ENCODE measurements at regions not wholly inside any gene's neighbourhood (a gene's known extent, or its start where the extent isn't known, plus 50 kb on each side); places are given as distances from the start of the nearest gene placed in this dataset.

DNA sequence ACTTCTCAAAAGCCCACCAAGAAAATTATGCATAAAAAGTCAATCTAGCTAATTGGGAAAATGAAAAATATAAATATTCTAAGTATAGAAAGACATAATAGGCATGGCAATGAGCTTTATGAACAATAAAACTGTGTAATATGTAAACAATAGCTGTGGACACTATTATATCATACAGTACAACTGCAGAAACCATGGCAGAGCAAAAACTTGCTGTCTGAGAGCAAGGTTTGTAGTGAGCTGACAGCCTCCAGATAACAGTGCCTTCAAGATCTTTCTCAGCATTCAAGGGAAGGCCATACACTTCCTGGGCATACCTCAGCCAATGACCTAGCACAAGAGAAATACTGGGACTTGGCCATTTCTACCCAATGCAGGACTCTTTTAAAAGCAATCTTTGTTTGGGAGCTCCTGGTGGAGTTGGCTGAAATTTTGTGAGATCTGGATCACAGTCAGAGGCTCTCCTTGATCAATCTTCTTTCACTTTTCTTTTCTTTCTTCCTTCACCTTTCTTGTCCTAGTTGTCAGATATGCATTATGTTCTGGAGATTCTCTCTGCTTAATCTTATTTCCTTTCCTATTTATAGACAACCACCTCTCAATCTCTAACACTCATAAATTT, 427.2 kb upstream of the UBE2E3 start:
- no peaks in the 10 kb centered on the region for H3K27me3 ChIP-seq (ENCODE audit: insufficient read depth, poor library complexity, severe bottlenecking)
- TF ChIP-seq POLR2AphosphoS5 (IDR thresholded peaks at IDR 0.05; ENCODE audit: low read depth) = no peak
- TF ChIP-seq, protein P1, sequence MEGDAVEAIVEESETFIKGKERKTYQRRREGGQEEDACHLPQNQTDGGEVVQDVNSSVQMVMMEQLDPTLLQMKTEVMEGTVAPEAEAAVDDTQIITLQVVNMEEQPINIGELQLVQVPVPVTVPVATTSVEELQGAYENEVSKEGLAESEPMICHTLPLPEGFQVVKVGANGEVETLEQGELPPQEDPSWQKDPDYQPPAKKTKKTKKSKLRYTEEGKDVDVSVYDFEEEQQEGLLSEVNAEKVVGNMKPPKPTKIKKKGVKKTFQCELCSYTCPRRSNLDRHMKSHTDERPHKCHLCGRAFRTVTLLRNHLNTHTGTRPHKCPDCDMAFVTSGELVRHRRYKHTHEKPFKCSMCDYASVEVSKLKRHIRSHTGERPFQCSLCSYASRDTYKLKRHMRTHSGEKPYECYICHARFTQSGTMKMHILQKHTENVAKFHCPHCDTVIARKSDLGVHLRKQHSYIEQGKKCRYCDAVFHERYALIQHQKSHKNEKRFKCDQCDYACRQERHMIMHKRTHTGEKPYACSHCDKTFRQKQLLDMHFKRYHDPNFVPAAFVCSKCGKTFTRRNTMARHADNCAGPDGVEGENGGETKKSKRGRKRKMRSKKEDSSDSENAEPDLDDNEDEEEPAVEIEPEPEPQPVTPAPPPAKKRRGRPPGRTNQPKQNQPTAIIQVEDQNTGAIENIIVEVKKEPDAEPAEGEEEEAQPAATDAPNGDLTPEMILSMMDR (IDR thresholded peaks at IDR 0.05; ENCODE audit: insufficient read depth, low read length) = no peak
- no peak for TF ChIP-seq GABPA (IDR thresholded peaks at IDR 0.05; ENCODE audit: low read depth)
- TF ChIP-seq SPI1 (IDR thresholded peaks at IDR 0.05; ENCODE audit: borderline replicate concordance, low read depth) = no peak
- TF ChIP-seq, protein P2, sequence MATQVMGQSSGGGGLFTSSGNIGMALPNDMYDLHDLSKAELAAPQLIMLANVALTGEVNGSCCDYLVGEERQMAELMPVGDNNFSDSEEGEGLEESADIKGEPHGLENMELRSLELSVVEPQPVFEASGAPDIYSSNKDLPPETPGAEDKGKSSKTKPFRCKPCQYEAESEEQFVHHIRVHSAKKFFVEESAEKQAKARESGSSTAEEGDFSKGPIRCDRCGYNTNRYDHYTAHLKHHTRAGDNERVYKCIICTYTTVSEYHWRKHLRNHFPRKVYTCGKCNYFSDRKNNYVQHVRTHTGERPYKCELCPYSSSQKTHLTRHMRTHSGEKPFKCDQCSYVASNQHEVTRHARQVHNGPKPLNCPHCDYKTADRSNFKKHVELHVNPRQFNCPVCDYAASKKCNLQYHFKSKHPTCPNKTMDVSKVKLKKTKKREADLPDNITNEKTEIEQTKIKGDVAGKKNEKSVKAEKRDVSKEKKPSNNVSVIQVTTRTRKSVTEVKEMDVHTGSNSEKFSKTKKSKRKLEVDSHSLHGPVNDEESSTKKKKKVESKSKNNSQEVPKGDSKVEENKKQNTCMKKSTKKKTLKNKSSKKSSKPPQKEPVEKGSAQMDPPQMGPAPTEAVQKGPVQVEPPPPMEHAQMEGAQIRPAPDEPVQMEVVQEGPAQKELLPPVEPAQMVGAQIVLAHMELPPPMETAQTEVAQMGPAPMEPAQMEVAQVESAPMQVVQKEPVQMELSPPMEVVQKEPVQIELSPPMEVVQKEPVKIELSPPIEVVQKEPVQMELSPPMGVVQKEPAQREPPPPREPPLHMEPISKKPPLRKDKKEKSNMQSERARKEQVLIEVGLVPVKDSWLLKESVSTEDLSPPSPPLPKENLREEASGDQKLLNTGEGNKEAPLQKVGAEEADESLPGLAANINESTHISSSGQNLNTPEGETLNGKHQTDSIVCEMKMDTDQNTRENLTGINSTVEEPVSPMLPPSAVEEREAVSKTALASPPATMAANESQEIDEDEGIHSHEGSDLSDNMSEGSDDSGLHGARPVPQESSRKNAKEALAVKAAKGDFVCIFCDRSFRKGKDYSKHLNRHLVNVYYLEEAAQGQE (IDR thresholded peaks at IDR 0.05; ENCODE audit: insufficient replicate concordance, low read depth) = no peak
- no peak overlapping the region for H3K4me3 ChIP-seq (replicated peaks; ENCODE audit: insufficient read depth, low read length)
- DNase-seq (ENCODE audit: low read depth in 1 of 2, low spot score in 1 of 2) = no peak
- H3K27ac ChIP-seq (replicated peaks) = no peak overlapping the region

DNA sequence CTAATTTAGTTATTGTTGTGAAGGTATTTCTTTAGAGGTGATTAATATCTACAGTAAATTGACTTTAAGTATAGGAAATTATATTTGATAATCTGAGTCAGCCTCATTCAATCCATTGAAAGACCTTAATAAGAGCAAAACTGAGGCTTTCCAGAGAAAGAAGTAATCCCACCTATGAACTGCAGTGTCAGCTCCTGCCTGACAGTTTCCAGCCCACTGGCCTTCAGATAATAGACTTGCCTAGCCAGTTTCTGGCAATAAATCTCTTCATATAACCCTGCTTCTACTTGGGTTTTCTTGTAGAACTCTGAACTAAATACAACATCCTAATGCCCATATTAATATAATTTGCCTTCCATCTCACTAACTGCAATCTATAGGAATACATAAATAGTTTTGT, 437.9 kb upstream of the UBE2E3 start:
- TF ChIP-seq POLR2AphosphoS5 (IDR thresholded peaks at IDR 0.05; ENCODE audit: low read depth) = no peak
- TF ChIP-seq SPI1 (IDR thresholded peaks at IDR 0.05; ENCODE audit: borderline replicate concordance, low read depth) = no peak
- TF ChIP-seq, protein P2 (IDR thresholded peaks at IDR 0.05; ENCODE audit: insufficient replicate concordance, low read depth) = no peak
- no peak for TF ChIP-seq GABPA (IDR thresholded peaks at IDR 0.05; ENCODE audit: low read depth)
- TF ChIP-seq, protein P1 (IDR thresholded peaks at IDR 0.05; ENCODE audit: insufficient read depth, low read length) = no peak
- no peak overlapping the region for H3K27ac ChIP-seq (replicated peaks)
- DNase-seq (ENCODE audit: low read depth in 1 of 2, low spot score in 1 of 2) = no peak
- H3K27me3 ChIP-seq (ENCODE audit: insufficient read depth, poor library complexity, severe bottlenecking) = no peaks in the 10 kb centered on the region
- H3K4me3 ChIP-seq (replicated peaks; ENCODE audit: insufficient read depth, low read length) = no peak overlapping the region

- DNase-seq (ENCODE audit: low read depth in 1 of 2, low spot score in 1 of 2) = no peak
- TF ChIP-seq, protein P1 (IDR thresholded peaks at IDR 0.05; ENCODE audit: insufficient read depth, low read length) = no peak
- TF ChIP-seq, protein P2 (IDR thresholded peaks at IDR 0.05; ENCODE audit: insufficient replicate concordance, low read depth) = no peak
- TF ChIP-seq SPI1 (IDR thresholded peaks at IDR 0.05; ENCODE audit: borderline replicate concordance, low read depth) (no peak), POLR2AphosphoS5 (IDR thresholded peaks at IDR 0.05; ENCODE audit: low read depth) (no peak), GABPA (IDR thresholded peaks at IDR 0.05; ENCODE audit: low read depth) (no peak)
- Histone ChIP-seq H3K27me3 (ENCODE audit: insufficient read depth, poor library complexity, severe bottlenecking) (no peaks in the 10 kb centered on the region), H3K4me3 (replicated peaks; ENCODE audit: insufficient read depth, low read length) (no peak overlapping the region), H3K27ac (replicated peaks) (peak overlapping the region; percentile 73)
Observed at GRCh38 chr2:180540761-180541160, 439.6 kb upstream of the UBE2E3 start.
